DMS79 treated with DMSO at 0.1 percent for 48 hours (cell line): ENCODE measurements at regions not wholly inside any gene's neighbourhood (a gene's known extent, or its start where the extent isn't known, plus 50 kb on each side); places are given as distances from the start of the nearest gene placed in this dataset.

Experiments used
- DNase-seq: peaks from one replicate; lab custom pipeline; 2025; lab: John Stamatoyannopoulos, UW

- no peak for DNase-seq
Observed at GRCh38 chr3:148150141-148150540, 547.6 kb upstream of the AGTR1 start.

GRCh38 chr3:148158210-148158609 lies 539.5 kb upstream of the AGTR1 start:
- DNase-seq, result no peak

GRCh38 chr3:148162132-148162531 lies 535.6 kb upstream of the AGTR1 start:
- DNase-seq, result no peak

DNA sequence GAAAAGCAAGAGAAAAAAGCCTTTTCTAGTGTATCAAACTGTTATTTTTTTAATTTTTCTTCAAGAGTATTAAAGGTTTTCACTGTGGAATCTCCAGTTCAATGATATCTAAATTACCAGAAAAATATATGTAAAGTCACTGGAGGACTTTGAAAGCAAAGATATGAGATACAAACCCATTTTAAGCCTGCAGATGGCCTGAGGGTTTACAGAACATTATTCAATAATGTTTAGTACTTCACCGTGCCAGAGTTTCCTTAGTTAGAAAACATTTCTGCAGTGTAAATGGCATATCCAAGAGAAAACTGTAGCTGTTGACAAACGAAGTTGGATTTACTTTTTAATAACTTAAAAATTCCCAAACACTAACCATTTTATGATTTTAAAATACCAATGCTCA lies 529.4 kb upstream of the AGTR1 start:
- DNase-seq, result no peak

GRCh38 chr3:148173851-148174250 lies 523.9 kb upstream of the AGTR1 start:
- DNase-seq, result no peak

GRCh38 chr3:148175214-148175613 lies 522.5 kb upstream of the AGTR1 start:
- no peak for DNase-seq

DNA sequence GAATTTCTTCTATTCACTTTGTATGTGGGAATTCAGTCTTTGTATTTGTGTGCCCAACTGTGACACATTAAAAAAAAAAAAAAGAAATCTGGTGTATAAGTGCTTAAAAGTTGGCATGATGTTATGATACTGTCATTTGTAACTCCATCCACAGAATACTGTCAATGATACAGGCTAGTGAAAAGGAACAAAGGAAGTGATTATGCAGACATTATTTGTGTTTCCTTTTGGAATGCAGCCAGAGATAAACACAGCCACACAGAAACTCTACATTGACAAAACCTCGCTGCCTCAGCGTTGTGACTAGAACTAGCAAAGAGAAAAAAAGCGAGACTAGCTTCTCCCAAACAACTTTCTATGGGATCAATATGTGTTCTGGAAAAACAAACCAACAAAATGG lies 519.2 kb upstream of the AGTR1 start:
- no peak for DNase-seq

DNA sequence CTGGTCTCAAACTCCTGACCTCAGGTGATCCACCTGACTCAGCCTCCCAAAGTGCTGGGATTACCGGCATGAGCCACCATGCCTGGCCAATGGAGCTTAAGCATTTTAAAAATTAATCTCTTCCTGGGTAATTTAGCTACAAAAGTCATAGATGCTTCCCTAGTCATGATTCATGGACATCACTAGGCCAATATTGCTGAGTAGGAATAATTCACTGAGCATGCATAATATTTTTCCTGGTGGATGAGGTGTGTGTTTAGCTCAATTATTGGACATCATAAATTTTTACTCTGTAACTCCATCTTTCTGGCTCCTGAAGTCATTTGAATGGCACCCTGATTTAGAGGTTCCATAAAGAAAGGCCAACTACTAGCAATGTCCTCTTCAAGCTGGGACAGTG lies 512.9 kb upstream of the AGTR1 start:
- no peak for DNase-seq

- DNase-seq, result no peak
Observed at GRCh38 chr3:148186881-148187280, 510.8 kb upstream of the AGTR1 start.

DNA sequence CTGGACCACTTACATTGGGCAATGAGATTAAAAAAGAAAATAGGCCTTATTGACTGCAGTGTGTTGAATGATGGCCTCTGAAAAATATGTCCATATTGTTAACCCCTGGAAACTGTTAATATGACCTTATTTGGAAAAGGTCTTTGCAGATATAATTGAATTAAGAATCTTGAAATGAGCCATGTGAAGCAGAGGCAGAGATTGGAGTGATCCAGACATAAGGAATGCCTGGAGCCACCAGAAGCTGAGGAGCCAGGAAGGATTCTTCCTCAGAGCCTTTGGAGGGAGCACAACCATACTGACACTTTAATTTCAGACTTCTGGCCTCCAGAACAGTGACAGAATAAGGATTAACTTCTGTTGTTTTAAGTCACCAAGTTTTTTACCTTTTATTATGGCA lies 510.4 kb upstream of the AGTR1 start:
- DNase-seq, result no peak

DNA sequence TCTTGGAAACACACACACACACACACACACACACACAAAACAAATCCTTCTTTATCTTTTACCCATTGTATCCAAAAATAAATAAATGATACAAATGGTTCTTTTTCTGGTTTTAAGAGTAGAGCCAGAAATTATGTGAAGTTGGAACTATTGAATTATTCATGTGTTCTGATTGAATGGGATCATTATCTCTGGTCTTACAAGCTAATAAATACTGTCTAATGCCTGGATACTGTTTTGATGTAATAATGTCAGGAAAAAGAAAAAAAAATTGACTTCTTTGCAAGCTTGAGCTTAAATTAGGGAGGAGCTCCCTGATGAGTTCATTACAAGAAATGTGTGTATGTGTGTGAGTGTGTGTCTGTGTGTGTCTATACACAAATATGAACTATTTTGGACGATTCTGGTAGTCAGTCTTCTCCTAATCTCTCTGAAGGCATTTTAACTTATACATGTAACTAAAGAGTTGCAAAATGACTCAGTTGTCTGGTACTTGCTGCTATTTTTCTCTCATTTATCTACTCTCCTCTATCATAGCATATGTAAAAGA lies 507.2 kb upstream of the AGTR1 start:
- DNase-seq, result no peak

DNA sequence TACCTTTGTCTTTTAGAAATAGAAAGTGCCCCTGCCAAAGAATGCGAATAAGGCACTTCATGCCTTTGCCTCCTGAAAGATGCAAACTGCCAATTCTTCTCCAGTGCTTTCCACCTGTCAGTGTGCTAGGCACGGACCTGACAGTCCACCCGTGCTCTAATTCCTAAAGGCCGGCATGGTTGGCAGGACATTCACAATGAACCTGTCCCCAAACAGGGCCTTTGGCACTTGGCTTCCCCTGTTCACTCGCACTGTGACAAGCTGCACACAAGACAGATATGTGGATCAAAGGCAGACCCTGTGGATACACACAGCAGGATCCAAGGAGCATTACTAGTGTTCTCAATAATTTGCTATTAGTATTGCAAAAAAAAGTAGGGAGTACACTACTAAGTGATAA lies 505.7 kb upstream of the AGTR1 start:
- DNase-seq, result no peak

DNA sequence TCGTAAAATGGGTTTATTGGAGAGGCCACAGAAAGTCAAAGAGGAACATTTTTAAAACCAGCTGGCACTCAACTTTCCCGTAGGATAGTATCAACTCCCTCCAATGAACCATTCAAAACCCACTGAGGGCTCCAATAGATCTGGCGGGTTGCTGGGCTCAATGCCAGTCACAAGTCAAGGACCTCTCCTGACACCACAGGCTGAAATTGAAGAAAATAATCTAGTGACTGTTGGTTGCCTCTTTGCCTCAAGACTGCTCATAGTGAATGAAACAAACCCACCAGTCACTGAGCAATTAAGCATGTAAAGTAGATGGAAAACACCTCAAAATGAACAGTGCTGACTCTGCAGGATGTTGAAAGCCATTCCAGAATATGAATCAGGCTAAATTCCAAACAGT lies 500.6 kb upstream of the AGTR1 start:
- DNase-seq, result no peak

DNA sequence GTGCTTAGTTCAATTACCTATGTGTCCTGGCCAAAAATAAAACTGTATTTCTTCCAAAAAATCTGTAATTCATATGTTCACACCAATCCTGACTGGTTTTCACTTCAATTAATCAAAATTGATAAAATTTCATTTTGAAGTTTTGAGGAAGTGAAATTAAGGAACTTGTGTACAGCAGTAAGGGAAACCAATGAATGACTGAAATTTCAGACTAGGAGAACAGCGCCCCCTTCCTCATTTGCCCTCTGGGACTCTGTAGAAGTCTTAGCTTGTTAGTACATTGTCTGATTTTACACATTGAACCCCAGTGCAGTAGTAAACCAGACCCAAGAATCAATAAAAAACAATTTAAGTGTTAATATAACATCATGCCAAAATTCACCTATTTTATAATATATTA lies 495.3 kb upstream of the AGTR1 start:
- DNase-seq, result no peak

GRCh38 chr3:148203297-148204010 lies 494.2 kb upstream of the AGTR1 start:
- no peak for DNase-seq

- DNase-seq, result no peak
Observed at GRCh38 chr3:148204131-148204530, 493.6 kb upstream of the AGTR1 start.

DNA sequence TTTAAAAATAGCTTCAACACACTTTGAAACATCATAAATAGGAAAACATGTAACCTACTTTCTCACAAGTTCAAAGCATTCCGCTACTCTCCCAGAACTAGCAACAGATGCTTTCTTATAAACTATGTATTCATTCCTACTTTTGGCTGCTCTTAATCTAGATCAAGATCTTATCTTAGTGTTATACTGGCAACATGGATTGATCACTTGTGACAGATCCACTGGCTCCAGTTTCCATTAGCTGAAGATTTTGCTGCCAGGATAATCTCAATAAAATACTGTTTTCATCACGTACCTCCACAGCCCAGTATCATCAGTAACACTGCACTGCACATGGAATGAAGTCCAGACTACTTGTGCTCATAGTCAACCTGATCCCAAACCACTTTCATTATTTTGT lies 491.7 kb upstream of the AGTR1 start:
- no peak for DNase-seq

GRCh38 chr3:148206446-148206845 lies 491.3 kb upstream of the AGTR1 start:
- no peak for DNase-seq

GRCh38 chr3:148208975-148209374 lies 488.7 kb upstream of the AGTR1 start:
- DNase-seq, result no peak

GRCh38 chr3:148211725-148212124 lies 486.0 kb upstream of the AGTR1 start:
- DNase-seq, result no peak

GRCh38 chr3:148214705-148215104 lies 483.0 kb upstream of the AGTR1 start:
- DNase-seq, result no peak

- no peak for DNase-seq
Observed at GRCh38 chr3:148217317-148217716, 480.4 kb upstream of the AGTR1 start.

DNA sequence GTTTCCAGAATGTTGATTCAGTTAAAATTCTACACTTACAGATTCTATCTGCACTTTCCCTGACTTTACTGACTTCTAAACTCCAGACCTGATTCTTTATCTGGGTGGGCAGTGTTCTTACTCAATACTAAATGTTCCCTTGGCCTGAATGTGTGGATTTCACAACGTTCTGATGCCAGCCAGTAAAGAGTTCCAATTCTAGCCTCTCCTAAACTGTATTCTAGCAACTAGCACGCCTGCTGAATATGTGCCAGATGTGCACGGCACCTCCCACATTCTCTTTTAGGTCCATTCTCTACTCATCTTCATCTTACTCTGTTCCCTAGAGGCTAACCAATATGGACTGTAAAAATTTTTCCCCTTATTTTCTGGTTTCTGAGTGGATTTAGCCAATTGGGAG lies 479.5 kb upstream of the AGTR1 start:
- DNase-seq, result no peak

GRCh38 chr3:148219999-148220398 lies 477.7 kb upstream of the AGTR1 start:
- no peak for DNase-seq
